Pancreas (tissue), 10 donors: ENCODE measurements at regions not wholly inside any gene's neighbourhood (a gene's known extent, or its start where the extent isn't known, plus 50 kb on each side); places are given as distances from the start of the nearest gene placed in this dataset.

Experiments
- ATAC-seq, 4 donors: fragments of 200-7000 bp; cut with Tn5 transposase; one replicate each; pipeline versions ENCODE4 v1.8.0 to v1.9.1; 2020; ENCODE audit warnings: mild to moderate bottlenecking in 4 of 4, moderate library complexity in 4 of 4
- DNase-seq, 6 donors: peaks; one replicate each; pipeline ENCODE4 v3.0.0-alpha.2; 2020
- FAIRE-seq: peaks from 2 replicates; lab custom pipeline; 2012; peaks lifted over from hg19 to GRCh38; lab: Jason Lieb, UNC
- H3K27ac ChIP-seq, 4 donors: fragments of 200-600 bp; sonication (generic); 1 replicate in 3 of 4; 2 replicates in 1 of 4; pipeline versions ENCODE4 v1.5.0 to v1.8.0; 2020
- H3K27me3 ChIP-seq, 4 donors: fragments of 200-600 bp; one replicate each; pipeline ENCODE4 v1.8.0; 2021
- H3K36me3 ChIP-seq, 3 donors: fragments of 200-600 bp; sonication (generic) in 1 of 3; one replicate each; pipeline versions ENCODE4 v1.5.0 to v1.8.0; 2020 to 2021
- H3K4me1 ChIP-seq, 3 donors: fragments of 200-600 bp; one replicate each; pipeline ENCODE4 v1.8.0; 2021
- H3K4me3 ChIP-seq, 4 donors: fragments of 200-600 bp; sonication (generic) in 2 of 4; one replicate each; pipeline versions ENCODE4 v1.5.0 to v1.8.0; 2020 to 2021
- H3K9me3 ChIP-seq, 4 donors: fragments of 200-600 bp; one replicate each; pipeline ENCODE4 v1.8.0; 2021
- WGBS, 2 donors: extraction: QIAGEN DNeasy Blood & Tissue Kit; methylation state at CpG; one replicate each; pipeline ENCODE4 v1.1.7; 2013; 5-methylcytosine and 5-hydroxymethylcytosine counted together
- intact Hi-C, 3 donors: fragments of 100-400 bp; cut with DNase I; formaldehyde crosslinking; loops; one replicate each; pipeline versions ENCODE4 v1.11.1 to v1.14.2; 2022
- TF ChIP-seq, protein P1 (sequence below), 4 donors: fragments of 200-600 bp; sonication (generic) in 3 of 4; IDR thresholded peaks; one replicate each; pipeline versions ENCODE4 v1.5.0 to v1.8.0; 2021; ENCODE audit warnings: antibody characterized with exemption in 4 of 4
- donor health status: healthy with polysubstance abuse.
- donor health status: DM: no; HTN: no; CAD: no; lungs with moderate emphysema.
- donor health status: DM: no; HTN: no; CAD: no.
- donor health status: control.
- donor health status: control.
- donor health status: Bipolar disorder and iron deficiency.
- donor health status: DM: yes; HTN: yes; CAD: no.
- donor health status: DM: no; HTN: no; CAD: no.
- donor health status: DM: no; HTN: no; CAD: no.
- donor health status: DM: yes; HTN: yes; CAD: no.

DNA sequence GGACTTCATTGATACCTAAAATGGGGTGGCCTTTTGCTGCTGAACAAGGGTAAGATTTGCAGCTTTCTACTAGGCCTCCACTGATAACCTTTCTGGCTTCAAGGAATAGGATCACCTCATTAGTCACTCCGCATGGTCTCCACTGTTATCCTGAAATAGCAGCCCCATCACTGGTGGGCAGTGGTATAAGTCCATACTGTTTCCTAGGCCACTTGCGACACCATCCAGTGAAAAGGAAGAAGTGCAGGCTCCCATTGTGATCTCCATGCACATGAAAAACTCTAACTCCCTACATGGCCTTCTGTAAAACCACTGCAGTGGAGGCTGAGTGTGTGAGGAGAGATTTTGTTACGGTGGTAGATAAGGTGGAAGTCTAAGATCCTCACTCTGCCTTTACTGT is 1455.9 kb downstream of the SI start:
- H3K4me3 ChIP-seq: no peak overlapping the region
- no peak overlapping the region for H3K27ac ChIP-seq
- peak in 1 of 4 donors; percentile 41 for ATAC-seq
- no peak for FAIRE-seq
- WGBS, 2 donors: 43 to 50% methylated on average over 3 of the region's 3 CpGs
- no peak for DNase-seq
- no peaks in the 10 kb centered on the region for H3K27me3 ChIP-seq
- H3K4me1 ChIP-seq: no peaks in the 10 kb centered on the region
- H3K36me3 ChIP-seq: no peaks in the 10 kb centered on the region
- intact Hi-C loops: no loop called here
- no peaks in the 10 kb centered on the region for H3K9me3 ChIP-seq
- TF ChIP-seq, protein P1, sequence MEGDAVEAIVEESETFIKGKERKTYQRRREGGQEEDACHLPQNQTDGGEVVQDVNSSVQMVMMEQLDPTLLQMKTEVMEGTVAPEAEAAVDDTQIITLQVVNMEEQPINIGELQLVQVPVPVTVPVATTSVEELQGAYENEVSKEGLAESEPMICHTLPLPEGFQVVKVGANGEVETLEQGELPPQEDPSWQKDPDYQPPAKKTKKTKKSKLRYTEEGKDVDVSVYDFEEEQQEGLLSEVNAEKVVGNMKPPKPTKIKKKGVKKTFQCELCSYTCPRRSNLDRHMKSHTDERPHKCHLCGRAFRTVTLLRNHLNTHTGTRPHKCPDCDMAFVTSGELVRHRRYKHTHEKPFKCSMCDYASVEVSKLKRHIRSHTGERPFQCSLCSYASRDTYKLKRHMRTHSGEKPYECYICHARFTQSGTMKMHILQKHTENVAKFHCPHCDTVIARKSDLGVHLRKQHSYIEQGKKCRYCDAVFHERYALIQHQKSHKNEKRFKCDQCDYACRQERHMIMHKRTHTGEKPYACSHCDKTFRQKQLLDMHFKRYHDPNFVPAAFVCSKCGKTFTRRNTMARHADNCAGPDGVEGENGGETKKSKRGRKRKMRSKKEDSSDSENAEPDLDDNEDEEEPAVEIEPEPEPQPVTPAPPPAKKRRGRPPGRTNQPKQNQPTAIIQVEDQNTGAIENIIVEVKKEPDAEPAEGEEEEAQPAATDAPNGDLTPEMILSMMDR (IDR thresholded peaks at IDR 0.05): no peak

DNA sequence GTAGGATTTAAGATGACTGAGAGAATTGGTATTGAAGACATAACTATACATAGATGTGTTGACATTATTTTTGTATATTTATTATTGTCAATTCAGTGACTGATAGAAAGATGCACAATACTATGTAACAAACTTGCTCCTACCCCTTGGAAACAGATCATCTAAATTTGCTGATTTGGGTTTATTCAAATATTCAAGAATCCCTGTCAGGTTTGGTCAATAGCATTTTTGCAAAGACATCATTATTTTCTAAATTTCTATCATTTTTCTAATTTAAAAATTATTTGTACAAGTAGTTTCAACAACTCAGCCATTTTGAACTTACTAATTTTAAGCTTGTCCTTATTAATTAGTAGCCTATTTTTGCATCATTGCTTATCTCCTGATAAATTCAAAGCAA is 1463.4 kb downstream of the SI start:
- Histone ChIP-seq H3K27me3 (no peaks in the 10 kb centered on the region), H3K4me3 (no peak overlapping the region), H3K36me3 (no peaks in the 10 kb centered on the region), H3K27ac (no peak overlapping the region), H3K4me1 (no peaks in the 10 kb centered on the region), H3K9me3 (no peaks in the 10 kb centered on the region)
- DNase-seq (no peak), ATAC-seq (no peak), FAIRE-seq (no peak)
- intact Hi-C loops: no loop called here
- TF ChIP-seq, protein P1 (IDR thresholded peaks at IDR 0.05): no peak

DNA sequence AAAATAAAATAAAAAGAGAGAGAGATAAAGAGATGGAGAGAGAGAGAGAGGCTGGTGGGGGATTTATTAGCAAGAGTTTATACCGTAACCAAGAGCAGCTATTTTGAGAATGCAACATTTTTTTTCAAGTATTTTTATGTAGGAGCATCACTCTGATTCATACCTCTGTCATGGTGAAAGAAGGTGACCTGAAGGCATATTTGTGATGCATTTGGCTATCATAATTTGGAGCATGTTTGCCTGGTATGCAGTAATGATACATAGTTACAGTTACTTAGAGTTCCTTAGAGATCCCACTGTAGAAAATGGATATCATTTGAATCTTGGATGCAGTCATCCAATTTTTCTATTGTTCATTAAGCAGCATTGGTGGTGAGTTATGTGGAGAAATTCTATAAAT is 1472.4 kb downstream of the SI start:
- H3K9me3 ChIP-seq: no peaks in the 10 kb centered on the region
- no peak overlapping the region for H3K4me3 ChIP-seq
- intact Hi-C loops: no loop called here
- TF ChIP-seq, protein P1 (IDR thresholded peaks at IDR 0.05): no peak
- ATAC-seq (no peak), FAIRE-seq (no peak), DNase-seq (no peak)
- WGBS, 2 donors: 80 to 92% methylated on average over 1 of the region's 1 CpG
- H3K27me3 ChIP-seq: no peaks in the 10 kb centered on the region
- H3K36me3 ChIP-seq: no peaks in the 10 kb centered on the region
- H3K27ac ChIP-seq: no peak overlapping the region
- no peaks in the 10 kb centered on the region for H3K4me1 ChIP-seq

DNA sequence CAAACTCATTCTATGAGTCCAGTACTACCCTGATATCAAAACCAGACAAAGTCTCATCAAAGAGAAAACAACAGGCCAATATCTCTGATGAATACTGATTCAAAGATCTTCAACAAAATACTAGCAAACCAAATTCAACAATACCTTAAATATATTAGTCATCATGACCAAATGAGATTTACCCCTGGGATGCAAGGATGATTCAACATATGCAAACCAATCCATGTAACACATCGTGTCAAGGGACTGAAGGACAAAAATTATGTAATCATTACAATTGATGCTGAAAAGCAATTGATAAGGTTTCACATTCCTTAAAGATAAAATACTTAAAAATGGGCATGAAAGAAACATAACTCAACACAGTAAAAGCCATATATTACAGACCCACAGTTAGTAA is 1476.9 kb downstream of the SI start:
- intact Hi-C loops: no loop called here
- no peak overlapping the region for H3K4me3 ChIP-seq
- no peaks in the 10 kb centered on the region for H3K4me1 ChIP-seq
- ATAC-seq (no peak), DNase-seq (no peak), FAIRE-seq (no peak)
- H3K36me3 ChIP-seq: no peaks in the 10 kb centered on the region
- H3K27ac ChIP-seq: no peak overlapping the region
- TF ChIP-seq, protein P1 (IDR thresholded peaks at IDR 0.05): no peak
- H3K9me3 ChIP-seq: no peaks in the 10 kb centered on the region
- H3K27me3 ChIP-seq: no peaks in the 10 kb centered on the region
- WGBS, 2 donors: 52 to 67% methylated on average over 1 of the region's 1 CpG

DNA sequence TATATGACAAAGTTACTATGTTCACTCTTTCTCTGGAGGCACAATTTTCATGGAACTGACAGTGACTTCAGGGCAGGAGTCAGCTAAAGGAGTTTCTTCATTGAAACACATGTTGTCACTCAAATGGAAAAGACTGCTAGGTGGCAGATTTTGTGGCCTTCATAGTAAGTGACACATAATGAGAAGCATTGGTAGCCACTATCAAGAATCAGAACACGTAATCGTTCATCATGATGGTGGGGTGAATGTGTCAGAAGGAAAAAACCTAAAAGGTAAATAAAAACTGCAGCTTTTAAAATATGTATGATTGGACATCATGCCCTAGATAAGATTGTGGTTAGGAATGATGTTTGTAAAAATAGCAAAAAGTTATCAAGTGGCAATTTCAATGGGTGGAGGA is 1491.0 kb downstream of the SI start:
- FAIRE-seq: no peak
- no peak for DNase-seq
- TF ChIP-seq, protein P1 (IDR thresholded peaks at IDR 0.05): no peak
- no peak for ATAC-seq
- H3K9me3 ChIP-seq: no peaks in the 10 kb centered on the region
- no peaks in the 10 kb centered on the region for H3K27me3 ChIP-seq
- H3K4me1 ChIP-seq: no peaks in the 10 kb centered on the region
- no peak overlapping the region for H3K4me3 ChIP-seq
- no peak overlapping the region for H3K27ac ChIP-seq
- intact Hi-C loops: no loop called here
- WGBS, 2 donors: 59 to 67% methylated on average over 2 of the region's 2 CpGs
- H3K36me3 ChIP-seq: no peaks in the 10 kb centered on the region
